Endothelial cell of umbilical vein (primary cell): ENCODE measurements at regions not wholly inside any gene's neighbourhood (a gene's known extent, or its start where the extent isn't known, plus 50 kb on each side); places are given as distances from the start of the nearest gene placed in this dataset.

Experiments used
- BruUV-seq: library from RNA; stranded (reverse); fragments of 400-500 nt; replicated peaks from 2 replicates; lab custom pipeline; 2021; lab: Mats Ljungman, UMichigan
- CTCF ChIA-PET: fragments of 300-600, 350-600 bp; sonication (Branson Sonifier 250); formaldehyde crosslinking; loops from one replicate; lab custom pipeline; 2021; ENCODE audit warnings: antibody characterized with exemption, inconsistent platforms; lab: Charles Lee
- POLR2A ChIA-PET: fragments of 300-600, 350-600 bp; sonication (Branson Sonifier 250); formaldehyde crosslinking; loops from one replicate; lab custom pipeline; 2021; ENCODE audit warnings: antibody characterized with exemption, inconsistent platforms; lab: Charles Lee
- DNase-seq: peaks from one replicate; pipeline ENCODE4 v3.0.0-alpha.2; 2011; ENCODE audit warnings: low read depth, low spot score
- FAIRE-seq: peaks from 2 replicates; lab custom pipeline; 2011; peaks lifted over from hg19 to GRCh38; lab: Jason Lieb, UNC
- H2AFZ ChIP-seq: 2 replicates; pipeline ENCODE4 v1.6.0; 2012; ENCODE audit warnings: low read depth, low read length, control low read depth, inconsistent platforms
- H3K27ac ChIP-seq: 2 replicates; pipeline ENCODE4 v1.5.1; 2011; ENCODE audit warnings: low read depth, mild to moderate bottlenecking, control low read depth, low read length, moderate library complexity; ENCODE audit not compliant: insufficient read depth
- H3K27me3 ChIP-seq, 2 experiments: 2 replicates each; pipeline versions ENCODE4 v1.6.0 to v1.6.1; 2011; ENCODE audit warnings: low read length in 2 of 2, mixed read lengths in 1 of 2; ENCODE audit not compliant: control insufficient read depth in 2 of 2, insufficient read depth in 2 of 2
- H3K36me3 ChIP-seq, 2 experiments: 2 replicates in 1 of 2; 3 replicates in 1 of 2; pipeline ENCODE4 v1.5.1; 2011; ENCODE audit warnings: low read length in 2 of 2, mild to moderate bottlenecking in 1 of 2, moderate library complexity in 1 of 2; ENCODE audit not compliant: control insufficient read depth in 2 of 2, insufficient read depth in 2 of 2; ENCODE audit errors: extremely low read depth in 1 of 2
- H3K4me1 ChIP-seq: 3 replicates; pipeline ENCODE4 v1.5.1; 2011; ENCODE audit warnings: mild to moderate bottlenecking, low read length; ENCODE audit not compliant: control insufficient read depth, insufficient read depth; ENCODE audit errors: extremely low read depth
- H3K4me2 ChIP-seq: 2 replicates; pipeline ENCODE4 v1.6.1; 2011; ENCODE audit warnings: low read length, control low read depth, mixed read lengths; ENCODE audit not compliant: insufficient read depth
- H3K4me3 ChIP-seq, 3 experiments: fragments of 200-600 bp in 1 of 3; sonication (generic), shearing (Covaris generic) in 1 of 3; replicated peaks in 1 of 3; 2 replicates each; pipeline ENCODE4 v1.5.1; 2011 to 2016; ENCODE audit warnings: control low read depth in 3 of 3, low read length in 3 of 3, mild to moderate bottlenecking in 2 of 3, inconsistent platforms in 1 of 3, low read depth in 1 of 3, moderate library complexity in 1 of 3; ENCODE audit not compliant: insufficient read depth in 1 of 3
- H3K79me2 ChIP-seq: 2 replicates; pipeline ENCODE4 v1.6.0; 2012; ENCODE audit warnings: low read length, inconsistent platforms; ENCODE audit not compliant: control insufficient read depth, insufficient read depth
- H3K9ac ChIP-seq: replicated peaks from 2 replicates; pipeline ENCODE3; 2011; ENCODE audit warnings: low read length, control low read depth; ENCODE audit not compliant: insufficient read depth; ENCODE audit errors: extremely low read depth
- H3K9me1 ChIP-seq: replicated peaks from 3 replicates; pipeline ENCODE4 v1.6.0; 2011; ENCODE audit warnings: mild to moderate bottlenecking, low read length; ENCODE audit not compliant: control insufficient read depth, insufficient read depth; ENCODE audit errors: extremely low read depth
- H3K9me3 ChIP-seq: replicated peaks from 2 replicates; pipeline ENCODE4 v1.5.1; 2012; ENCODE audit warnings: low read length, inconsistent platforms; ENCODE audit not compliant: control insufficient read depth, insufficient read depth
- H4K20me1 ChIP-seq: replicated peaks from 2 replicates; pipeline ENCODE3; 2011; ENCODE audit warnings: mild to moderate bottlenecking, low read length; ENCODE audit not compliant: control insufficient read depth, insufficient read depth; ENCODE audit errors: extremely low read depth
- CTCF ChIP-seq, 2 donors: IDR thresholded peaks; 1 replicate in 1 of 2; 2 replicates in 1 of 2; pipeline ENCODE4 v1.5.1; 2011; ENCODE audit warnings: low read length in 2 of 2, mild to moderate bottlenecking in 2 of 2, moderate library complexity in 2 of 2, control low read depth in 1 of 2, inconsistent platforms in 1 of 2, low read depth in 1 of 2; ENCODE audit not compliant: insufficient read depth in 1 of 2; ENCODE audit errors: extremely low read depth in 1 of 2
- EZH2 ChIP-seq: IDR thresholded peaks from 2 replicates; pipeline ENCODE4 v1.6.1; 2012; ENCODE audit warnings: borderline replicate concordance, low read depth, mild to moderate bottlenecking, moderate library complexity, low read length, inconsistent platforms; ENCODE audit not compliant: severe bottlenecking
- FOS ChIP-seq: IDR thresholded peaks from 2 replicates; pipeline ENCODE4 v1.6.1; 2011; ENCODE audit warnings: mild to moderate bottlenecking, low read length, moderate library complexity, borderline replicate concordance; ENCODE audit not compliant: insufficient read depth
- GATA2 ChIP-seq: IDR thresholded peaks from 2 replicates; pipeline ENCODE4 v1.7.0; 2011; ENCODE audit warnings: low read depth, mild to moderate bottlenecking, moderate library complexity, mixed read lengths, low read length; ENCODE audit not compliant: insufficient read length, insufficient read depth
- JUN ChIP-seq: IDR thresholded peaks from 2 replicates; pipeline ENCODE4 v1.6.1; 2011; ENCODE audit warnings: borderline replicate concordance, low read depth; ENCODE audit not compliant: insufficient read length, insufficient read depth
- MYC ChIP-seq: IDR thresholded peaks from one replicate; pipeline ENCODE4 v1.6.1; 2011; ENCODE audit warnings: mild to moderate bottlenecking, low read depth, low read length
- POLR2A ChIP-seq: IDR thresholded peaks from 2 replicates; pipeline ENCODE4 v1.6.1; 2012; ENCODE audit warnings: low read depth, mild to moderate bottlenecking, control low read depth, low read length
- POLR2AphosphoS5 ChIP-seq: IDR thresholded peaks from 2 replicates; pipeline ENCODE4 v1.6.1; 2012; ENCODE audit warnings: low read depth, mild to moderate bottlenecking, control low read depth, low read length, moderate library complexity; ENCODE audit not compliant: insufficient read depth
- dilution Hi-C: fragments of 300-500 bp; cut with MboI; formaldehyde crosslinking; loops from one replicate; pipeline ENCODE4 v1.15.0; 2019; ENCODE audit warnings: low sequenced_read_pairs; ENCODE audit not compliant: extremely low pct_ligation_motif_present
- intact Hi-C: fragments of 100-400 bp; cut with micrococcal nuclease; formaldehyde crosslinking; loops from one replicate; pipeline ENCODE4 v1.10.0; 2022
- TF ChIP-seq, protein P1 (sequence below): IDR thresholded peaks from 2 replicates; pipeline ENCODE4 v1.6.1; 2011; ENCODE audit not compliant: insufficient read depth, insufficient read length

- no TSS peak for BruUV-seq
- CTCF ChIA-PET: no interaction called here
- H3K4me1 ChIP-seq: no peaks in the 10 kb centered on the region
These were observed 286.8 kb upstream of the DUSP10 start for GRCh38 chr1:222028676-222029075.

GRCh38 chr1:222028116-222028515 lies 286.2 kb upstream of the DUSP10 start:
- Histone ChIP-seq H3K79me2 (no peaks in the 10 kb centered on the region), H3K36me3 (no peaks in the 10 kb centered on the region), H3K9me1 (no peaks in the 10 kb centered on the region), H3K4me1 (no peaks in the 10 kb centered on the region), H3K4me3 (no peak overlapping the region), H3K9me3 (no peaks in the 10 kb centered on the region), H3K9ac (no peak overlapping the region), H3K4me2 (no peak overlapping the region), H4K20me1 (no peaks in the 10 kb centered on the region), H3K27me3 (no peaks in the 10 kb centered on the region), H3K27ac (no peak overlapping the region), H2AFZ (no peak overlapping the region)
- dilution Hi-C loops (no loop called here), intact Hi-C loops (no loop called here)
- TF ChIP-seq POLR2A (no peak), JUN (no peak), POLR2AphosphoS5 (no peak), CTCF (IDR thresholded peaks at IDR 0.05; ENCODE audit: extremely low read depth in 1 of 2, insufficient read depth in 1 of 2, low read depth in 1 of 2, low read length in 2 of 2) (no peak), EZH2 (no peak), GATA2 (no peak), MYC (no peak), FOS (no peak)
- TF ChIP-seq, protein P1, sequence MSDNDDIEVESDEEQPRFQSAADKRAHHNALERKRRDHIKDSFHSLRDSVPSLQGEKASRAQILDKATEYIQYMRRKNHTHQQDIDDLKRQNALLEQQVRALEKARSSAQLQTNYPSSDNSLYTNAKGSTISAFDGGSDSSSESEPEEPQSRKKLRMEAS: no peak
- ChIA-PET POLR2A (no interaction called here), CTCF (no interaction called here)
- no peak for DNase-seq
- no TSS peak for BruUV-seq
- FAIRE-seq: no peak

More at GRCh38 chr1:222028676-222029075, 286.8 kb upstream of the DUSP10 start:
- H3K9me1 ChIP-seq: no peaks in the 10 kb centered on the region
- dilution Hi-C loops: no loop called here
- no peak overlapping the region for H3K4me2 ChIP-seq
- H4K20me1 ChIP-seq: no peaks in the 10 kb centered on the region
- no peaks in the 10 kb centered on the region for H3K79me2 ChIP-seq
- no peak overlapping the region for H3K9ac ChIP-seq
- H3K36me3 ChIP-seq: no peaks in the 10 kb centered on the region
- no peak overlapping the region for H3K4me3 ChIP-seq
- intact Hi-C loops: no loop called here
- H3K27ac ChIP-seq: no peak overlapping the region
- no peaks in the 10 kb centered on the region for H3K9me3 ChIP-seq
- no peaks in the 10 kb centered on the region for H3K27me3 ChIP-seq
- H2AFZ ChIP-seq: no peak overlapping the region
- TF ChIP-seq JUN: no peak
- DNase-seq (no peak), FAIRE-seq (no peak)
- POLR2A ChIA-PET: no interaction called here
